HEK293 (cell line): ENCODE measurements at regions not wholly inside any gene's neighbourhood (a gene's known extent, or its start where the extent isn't known, plus 50 kb on each side); places are given as distances from the start of the nearest gene placed in this dataset.

Source experiments
- CTCF ChIA-PET: fragments of 350-600 bp; formaldehyde crosslinking; extraction: SDS; loops from one replicate; lab custom pipeline; 2021; ENCODE audit warnings: antibody characterized with exemption; lab: Yijun Ruan, JAX
- POLR2A ChIA-PET: fragments of 300-600 bp; formaldehyde crosslinking; extraction: SDS; loops from one replicate; lab custom pipeline; 2020; ENCODE audit warnings: antibody characterized with exemption, inconsistent platforms; lab: Yijun Ruan, JAX
- H3K27ac ChIP-seq: fragments of 200-500 bp; sonication (Bioruptor generic); 2 replicates; pipeline ENCODE4 v1.5.1; 2014; ENCODE audit warnings: low read depth, low read length, control low read depth, inconsistent platforms; ENCODE audit errors: extremely low read depth
- H3K36me3 ChIP-seq, 2 experiments: fragments of 200-500 bp in 1 of 2; sonication (Bioruptor generic) in 1 of 2; 1 replicate in 1 of 2; 2 replicates in 1 of 2; pipeline ENCODE4 v1.5.1; 2014 to 2017; ENCODE audit warnings: inconsistent platforms in 2 of 2, low read length in 2 of 2; ENCODE audit not compliant: control insufficient read depth in 2 of 2, insufficient read depth in 1 of 2
- H3K4me1 ChIP-seq: fragments of 200-500 bp; sonication (Bioruptor generic); 2 replicates; pipeline ENCODE4 v1.5.1; 2014; ENCODE audit warnings: mild to moderate bottlenecking, low read length, inconsistent platforms; ENCODE audit not compliant: control insufficient read depth, insufficient read depth
- H3K4me3 ChIP-seq: 2 replicates; pipeline ENCODE4 v1.5.1; 2011; ENCODE audit warnings: low read depth, mild to moderate bottlenecking, control low read depth, low read length, moderate library complexity
- H3K9me3 ChIP-seq: fragments of 200-500 bp; sonication (Bioruptor generic); 2 replicates; pipeline ENCODE4 v1.5.1; 2014; ENCODE audit warnings: low read depth, low read length, inconsistent platforms; ENCODE audit not compliant: control insufficient read depth, insufficient read depth
- BCL11A ChIP-seq: fragments of 450-650 bp; formaldehyde crosslinking; IDR thresholded peaks from 2 replicates; pipeline ENCODE4 v1.5.1; 2016; ENCODE audit warnings: low read depth, missing biosample characterization, missing genetic modification characterization
- IKZF3 ChIP-seq: fragments of 450-650 bp; IDR thresholded peaks from 2 replicates; pipeline ENCODE4 v1.5.0; 2018; ENCODE audit warnings: missing biosample characterization, mild to moderate bottlenecking, missing genetic modification characterization, moderate library complexity
- KLF9 ChIP-seq: fragments of 450-650 bp; formaldehyde crosslinking; IDR thresholded peaks from 2 replicates; pipeline ENCODE4 v1.5.1; 2016; ENCODE audit warnings: missing biosample characterization, missing genetic modification characterization, low read depth
- OVOL3 ChIP-seq: fragments of 450-650 bp; formaldehyde crosslinking; IDR thresholded peaks from 2 replicates; pipeline ENCODE4 v1.5.1; 2016; ENCODE audit warnings: missing biosample characterization, missing genetic modification characterization
- SP2 ChIP-seq: fragments of 450-650 bp; formaldehyde crosslinking; IDR thresholded peaks from 2 replicates; pipeline ENCODE4 v1.5.1; 2016; ENCODE audit warnings: missing biosample characterization, missing genetic modification characterization
- TRIM28 ChIP-seq: IDR thresholded peaks from 2 replicates; pipeline ENCODE4 v1.6.1; 2011; ENCODE audit warnings: low read length, control low read depth, borderline replicate concordance
- ZNF112 ChIP-seq: fragments of 450-650 bp; formaldehyde crosslinking; IDR thresholded peaks from 2 replicates; pipeline ENCODE4 v1.5.0; 2017; ENCODE audit warnings: missing biosample characterization, missing genetic modification characterization
- ZNF132 ChIP-seq: fragments of 450-650 bp; formaldehyde crosslinking; IDR thresholded peaks from 2 replicates; pipeline ENCODE4 v1.5.1; 2017; ENCODE audit warnings: missing biosample characterization, missing genetic modification characterization, borderline replicate concordance
- ZNF140 ChIP-seq: fragments of 450-650 bp; formaldehyde crosslinking; IDR thresholded peaks from 2 replicates; pipeline ENCODE4 v1.5.1; 2016; ENCODE audit warnings: missing biosample characterization, missing genetic modification characterization
- ZNF16 ChIP-seq: fragments of 450-650 bp; formaldehyde crosslinking; IDR thresholded peaks from 2 replicates; pipeline ENCODE4 v1.5.1; 2016; ENCODE audit warnings: low read depth, missing biosample characterization, missing genetic modification characterization
- ZNF19 ChIP-seq: fragments of 450-650 bp; formaldehyde crosslinking; IDR thresholded peaks from 2 replicates; pipeline ENCODE4; 2016; ENCODE audit warnings: missing biosample characterization, missing genetic modification characterization, low read depth
- ZNF324 ChIP-seq: fragments of 450-650 bp; formaldehyde crosslinking; IDR thresholded peaks from 2 replicates; pipeline ENCODE4 v1.5.1; 2016; ENCODE audit warnings: missing biosample characterization, missing genetic modification characterization
- ZNF521 ChIP-seq: fragments of 450-650 bp; formaldehyde crosslinking; IDR thresholded peaks from 2 replicates; pipeline ENCODE4 v1.5.1; 2017; ENCODE audit warnings: missing biosample characterization, mild to moderate bottlenecking, missing genetic modification characterization
- ZNF560 ChIP-seq: fragments of 450-650 bp; formaldehyde crosslinking; IDR thresholded peaks from 2 replicates; pipeline ENCODE4 v1.5.1; 2017; ENCODE audit warnings: missing biosample characterization, missing genetic modification characterization, borderline replicate concordance
- ZNF561 ChIP-seq: fragments of 450-650 bp; IDR thresholded peaks from 2 replicates; pipeline ENCODE4 v1.5.1; 2018; ENCODE audit warnings: missing biosample characterization, missing genetic modification characterization, borderline replicate concordance
- ZNF677 ChIP-seq: fragments of 450-650 bp; IDR thresholded peaks from 2 replicates; pipeline ENCODE4 v1.5.0; 2018; ENCODE audit warnings: missing biosample characterization, mild to moderate bottlenecking, missing genetic modification characterization, moderate library complexity
- ZSCAN30 ChIP-seq: fragments of 450-650 bp; IDR thresholded peaks from 2 replicates; pipeline ENCODE4 v1.5.1; 2018; ENCODE audit warnings: missing biosample characterization, mild to moderate bottlenecking, missing genetic modification characterization, moderate library complexity
- TF ChIP-seq, protein P1 (sequence below): fragments of 450-650 bp; formaldehyde crosslinking; IDR thresholded peaks from 2 replicates; pipeline ENCODE4 v1.5.1; 2016; ENCODE audit warnings: missing biosample characterization, missing genetic modification characterization
- TF ChIP-seq, protein P2 (sequence below): fragments of 450-650 bp; formaldehyde crosslinking; IDR thresholded peaks from 2 replicates; pipeline ENCODE4 v1.5.1; 2016; ENCODE audit warnings: missing biosample characterization, missing genetic modification characterization
- TF ChIP-seq, protein P3 (sequence below): fragments of 450-650 bp; formaldehyde crosslinking; IDR thresholded peaks from 2 replicates; pipeline ENCODE4 v1.5.0; 2017; ENCODE audit warnings: missing biosample characterization, missing genetic modification characterization, borderline replicate concordance
- TF ChIP-seq, protein P4 (sequence below): fragments of 450-650 bp; formaldehyde crosslinking; IDR thresholded peaks from 2 replicates; pipeline ENCODE4 v1.5.1; 2016; ENCODE audit warnings: missing biosample characterization, missing genetic modification characterization

DNA sequence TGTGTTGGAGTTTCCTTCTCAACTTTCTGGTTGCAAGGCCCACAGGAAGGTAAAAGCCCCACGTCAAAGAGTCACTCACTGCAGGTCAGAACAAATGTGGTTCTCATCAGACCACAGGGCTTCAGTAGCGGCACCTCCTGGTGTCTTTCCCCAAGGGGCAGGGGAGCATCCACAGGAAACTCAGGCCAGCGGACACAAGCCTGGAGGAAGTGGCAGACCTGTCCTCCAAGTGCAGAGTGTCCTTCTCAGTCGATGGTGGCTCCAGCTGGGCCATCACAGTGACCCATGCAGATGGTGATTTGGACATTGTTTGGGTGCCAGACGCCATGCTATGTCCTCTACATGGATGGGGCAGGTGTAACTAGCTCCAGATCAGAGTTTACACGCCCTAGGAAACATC lies 84.9 kb downstream of the ACKR3 start:
- no peak overlapping the region for H3K27ac ChIP-seq
- TF ChIP-seq ZNF132 (no peak), KLF9 (tag by site-specific recombination) (no peak)
- TF ChIP-seq, all 188 proteins: peak for 0
- no peaks in the 10 kb centered on the region for H3K36me3 ChIP-seq
- no peaks in the 10 kb centered on the region for H3K9me3 ChIP-seq
- POLR2A ChIA-PET: no interaction called here
- CTCF ChIA-PET: interaction anchor here (0.7 kb wide), 2 partner anchors 85 to 319 kb away, joined by 3 to 4 read pairs; no protein-coding TSS in a partner anchor
- no peak overlapping the region for H3K4me3 ChIP-seq
- H3K4me1 ChIP-seq: no peaks in the 10 kb centered on the region

GRCh38 chr2:236656166-236656565 lies 86.5 kb downstream of the ACKR3 start:
- CTCF ChIA-PET: no interaction called here
- Histone ChIP-seq H3K4me1 (peaks cover 4% of the 10 kb centered on the region; the same call in 1 of the 2 replicates), H3K36me3 (no peaks in the 10 kb centered on the region), H3K27ac (no peak overlapping the region), H3K4me3 (no peak overlapping the region), H3K9me3 (no peaks in the 10 kb centered on the region)
- POLR2A ChIA-PET: no interaction called here
- no peak for TF ChIP-seq IKZF3 (tag by site-specific recombination)

DNA sequence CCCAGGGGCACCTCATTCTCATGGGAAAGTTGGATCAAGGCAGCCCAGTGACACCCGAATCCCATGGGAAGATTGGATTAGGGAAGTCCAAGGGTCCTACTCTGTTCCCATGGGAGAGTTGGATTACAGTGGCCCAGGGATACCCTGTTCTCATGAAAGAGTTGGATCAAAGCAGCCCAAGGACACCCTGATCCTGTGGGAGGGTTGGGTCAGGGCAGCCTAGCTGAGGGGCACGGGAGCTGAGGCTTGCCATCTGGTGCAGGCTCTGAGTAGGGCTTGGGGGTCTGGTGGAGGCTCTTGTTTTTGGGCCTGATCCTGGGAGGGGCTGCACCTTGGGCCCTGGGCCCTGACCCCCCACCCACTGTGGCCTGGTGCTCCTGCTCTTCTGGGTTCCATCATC lies 87.1 kb downstream of the ACKR3 start:
- TF ChIP-seq ZNF19 (tag by site-specific recombination) (no peak), ZSCAN30 (tag by site-specific recombination) (no peak), BCL11A (tag by site-specific recombination) (no peak), ZNF140 (tag by site-specific recombination) (no peak), ZNF324 (tag by site-specific recombination) (no peak), KLF9 (tag by site-specific recombination) (no peak), ZNF561 (no peak), OVOL3 (tag by site-specific recombination) (no peak), ZNF16 (no peak), TRIM28 (no peak), ZNF560 (no peak), SP2 (tag by site-specific recombination) (no peak), ZNF112 (tag by site-specific recombination) (no peak), ZNF521 (no peak), ZNF677 (tag by site-specific recombination) (no peak)
- TF ChIP-seq, protein P1, sequence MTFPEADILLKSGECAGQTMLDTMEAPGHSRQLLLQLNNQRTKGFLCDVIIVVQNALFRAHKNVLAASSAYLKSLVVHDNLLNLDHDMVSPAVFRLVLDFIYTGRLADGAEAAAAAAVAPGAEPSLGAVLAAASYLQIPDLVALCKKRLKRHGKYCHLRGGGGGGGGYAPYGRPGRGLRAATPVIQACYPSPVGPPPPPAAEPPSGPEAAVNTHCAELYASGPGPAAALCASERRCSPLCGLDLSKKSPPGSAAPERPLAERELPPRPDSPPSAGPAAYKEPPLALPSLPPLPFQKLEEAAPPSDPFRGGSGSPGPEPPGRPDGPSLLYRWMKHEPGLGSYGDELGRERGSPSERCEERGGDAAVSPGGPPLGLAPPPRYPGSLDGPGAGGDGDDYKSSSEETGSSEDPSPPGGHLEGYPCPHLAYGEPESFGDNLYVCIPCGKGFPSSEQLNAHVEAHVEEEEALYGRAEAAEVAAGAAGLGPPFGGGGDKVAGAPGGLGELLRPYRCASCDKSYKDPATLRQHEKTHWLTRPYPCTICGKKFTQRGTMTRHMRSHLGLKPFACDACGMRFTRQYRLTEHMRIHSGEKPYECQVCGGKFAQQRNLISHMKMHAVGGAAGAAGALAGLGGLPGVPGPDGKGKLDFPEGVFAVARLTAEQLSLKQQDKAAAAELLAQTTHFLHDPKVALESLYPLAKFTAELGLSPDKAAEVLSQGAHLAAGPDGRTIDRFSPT (tag by site-specific recombination): no peak
- TF ChIP-seq, protein P2, sequence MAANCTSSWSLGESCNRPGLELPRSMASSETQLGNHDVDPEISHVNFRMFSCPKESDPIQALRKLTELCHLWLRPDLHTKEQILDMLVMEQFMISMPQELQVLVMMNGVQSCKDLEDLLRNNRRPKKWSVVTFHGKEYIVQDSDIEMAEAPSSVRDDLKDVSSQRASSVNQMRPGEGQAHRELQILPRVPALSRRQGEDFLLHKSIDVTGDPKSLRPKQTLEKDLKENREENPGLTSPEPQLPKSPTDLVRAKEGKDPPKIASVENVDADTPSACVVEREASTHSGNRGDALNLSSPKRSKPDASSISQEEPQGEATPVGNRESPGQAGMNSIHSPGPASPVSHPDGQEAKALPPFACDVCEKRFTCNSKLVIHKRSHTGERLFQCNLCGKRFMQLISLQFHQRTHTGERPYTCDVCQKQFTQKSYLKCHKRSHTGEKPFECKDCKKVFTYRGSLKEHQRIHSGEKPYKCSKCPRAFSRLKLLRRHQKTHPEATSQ: no peak
- TF ChIP-seq, protein P3, sequence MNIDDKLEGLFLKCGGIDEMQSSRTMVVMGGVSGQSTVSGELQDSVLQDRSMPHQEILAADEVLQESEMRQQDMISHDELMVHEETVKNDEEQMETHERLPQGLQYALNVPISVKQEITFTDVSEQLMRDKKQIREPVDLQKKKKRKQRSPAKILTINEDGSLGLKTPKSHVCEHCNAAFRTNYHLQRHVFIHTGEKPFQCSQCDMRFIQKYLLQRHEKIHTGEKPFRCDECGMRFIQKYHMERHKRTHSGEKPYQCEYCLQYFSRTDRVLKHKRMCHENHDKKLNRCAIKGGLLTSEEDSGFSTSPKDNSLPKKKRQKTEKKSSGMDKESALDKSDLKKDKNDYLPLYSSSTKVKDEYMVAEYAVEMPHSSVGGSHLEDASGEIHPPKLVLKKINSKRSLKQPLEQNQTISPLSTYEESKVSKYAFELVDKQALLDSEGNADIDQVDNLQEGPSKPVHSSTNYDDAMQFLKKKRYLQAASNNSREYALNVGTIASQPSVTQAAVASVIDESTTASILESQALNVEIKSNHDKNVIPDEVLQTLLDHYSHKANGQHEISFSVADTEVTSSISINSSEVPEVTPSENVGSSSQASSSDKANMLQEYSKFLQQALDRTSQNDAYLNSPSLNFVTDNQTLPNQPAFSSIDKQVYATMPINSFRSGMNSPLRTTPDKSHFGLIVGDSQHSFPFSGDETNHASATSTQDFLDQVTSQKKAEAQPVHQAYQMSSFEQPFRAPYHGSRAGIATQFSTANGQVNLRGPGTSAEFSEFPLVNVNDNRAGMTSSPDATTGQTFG (tag by site-specific recombination): no peak
- TF ChIP-seq, protein P4, sequence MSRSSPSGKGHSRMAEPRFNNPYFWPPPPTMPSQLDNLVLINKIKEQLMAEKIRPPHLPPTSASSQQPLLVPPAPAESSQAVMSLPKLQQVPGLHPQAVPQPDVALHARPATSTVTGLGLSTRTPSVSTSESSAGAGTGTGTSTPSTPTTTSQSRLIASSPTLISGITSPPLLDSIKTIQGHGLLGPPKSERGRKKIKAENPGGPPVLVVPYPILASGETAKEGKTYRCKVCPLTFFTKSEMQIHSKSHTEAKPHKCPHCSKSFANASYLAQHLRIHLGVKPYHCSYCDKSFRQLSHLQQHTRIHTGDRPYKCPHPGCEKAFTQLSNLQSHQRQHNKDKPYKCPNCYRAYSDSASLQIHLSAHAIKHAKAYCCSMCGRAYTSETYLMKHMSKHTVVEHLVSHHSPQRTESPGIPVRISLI (tag by site-specific recombination): no peak
- CTCF ChIA-PET: no interaction called here
- no peak overlapping the region for H3K27ac ChIP-seq
- no peak overlapping the region for H3K4me3 ChIP-seq
- H3K4me1 ChIP-seq: peaks cover 6% of the 10 kb centered on the region; the same call in 1 of the 2 replicates
- POLR2A ChIA-PET: no interaction called here
- H3K9me3 ChIP-seq: no peaks in the 10 kb centered on the region
- no peaks in the 10 kb centered on the region for H3K36me3 ChIP-seq
